NCI-H1694 (cell line): ENCODE measurements at regions not wholly inside any gene's neighbourhood (a gene's known extent, or its start where the extent isn't known, plus 50 kb on each side); places are given as distances from the start of the nearest gene placed in this dataset.

Experiments
- DNase-seq: peaks from one replicate; lab custom pipeline; 2025; lab: John Stamatoyannopoulos, UW

DNA sequence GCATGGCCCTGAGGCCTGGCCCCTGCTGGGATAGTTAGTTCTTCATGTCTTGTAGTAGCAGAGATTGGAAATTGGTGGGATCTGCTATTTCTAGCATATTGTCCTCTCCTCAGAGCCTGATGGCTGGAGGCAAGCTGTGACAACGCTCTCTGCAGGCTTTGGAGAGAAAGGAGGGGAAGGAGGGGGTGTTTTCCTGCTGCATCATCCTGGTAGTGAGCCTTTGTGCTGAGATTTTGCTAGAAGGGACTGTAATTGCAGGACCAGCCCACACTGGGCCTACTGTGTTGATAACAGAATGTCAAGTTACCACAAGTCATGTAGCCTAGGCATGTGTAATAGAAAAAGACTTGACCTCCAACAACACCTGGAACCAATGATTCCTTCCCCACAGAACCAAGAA lies 351.0 kb downstream of the SIPA1L2 start:
- DNase-seq: no peak

DNA sequence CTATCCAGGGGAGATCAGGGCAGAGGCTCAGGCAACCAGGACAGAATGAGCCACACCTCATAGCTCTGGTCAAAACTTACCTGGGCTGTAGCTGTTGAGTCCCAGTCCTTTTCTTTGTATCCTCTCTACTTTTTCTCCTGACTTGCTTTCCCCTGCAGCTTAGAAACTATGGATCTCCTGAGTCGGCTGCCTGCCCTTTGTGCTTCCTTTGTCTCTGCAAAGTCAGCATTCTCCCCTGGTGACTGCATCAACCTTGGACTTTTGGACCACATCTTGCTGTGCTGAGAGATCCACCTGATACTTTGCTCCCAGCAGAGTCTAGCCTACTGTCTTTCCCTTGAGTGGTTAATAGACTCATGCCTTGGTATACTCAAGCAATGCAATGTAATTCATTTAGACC lies 353.3 kb downstream of the SIPA1L2 start:
- DNase-seq: no peak

- DNase-seq: no peak
Measured at GRCh38 chr1:232274999-232275710, 354.8 kb downstream of the SIPA1L2 start.

DNA sequence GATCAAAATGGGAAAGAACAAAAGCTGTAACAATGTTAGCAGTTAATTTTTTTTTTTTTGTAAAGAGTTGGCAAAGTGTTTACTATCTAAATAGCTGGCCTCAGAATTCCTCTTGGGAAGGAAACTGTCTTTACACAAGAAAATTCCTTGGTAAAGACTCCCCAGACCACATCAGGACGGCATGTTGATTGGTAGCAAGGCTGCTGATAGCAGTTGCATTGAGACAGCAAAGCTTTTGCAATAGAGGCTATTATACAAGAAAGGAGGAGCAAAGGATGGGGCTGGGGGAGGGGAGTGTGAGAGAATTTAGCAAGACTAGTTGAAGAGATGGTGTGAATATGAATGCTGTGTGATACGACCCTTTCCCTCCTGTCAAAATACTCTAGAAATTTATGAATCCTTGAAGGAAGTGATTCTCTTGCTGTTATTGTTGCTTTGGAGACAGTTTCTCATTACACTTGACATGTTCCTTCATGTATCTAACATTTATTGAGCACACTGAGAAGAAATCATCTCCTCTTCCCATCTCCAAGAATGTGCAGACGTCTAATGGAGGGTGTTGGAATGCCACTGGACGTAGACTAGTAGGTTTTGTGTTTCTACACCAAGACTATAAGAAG lies 355.6 kb downstream of the SIPA1L2 start:
- DNase-seq: no peak

- no peak for DNase-seq
Measured at GRCh38 chr1:232273011-232273410, 356.9 kb downstream of the SIPA1L2 start.

- no peak for DNase-seq
Measured at GRCh38 chr1:232271991-232272589, 357.8 kb downstream of the SIPA1L2 start.

- no peak for DNase-seq
Measured at GRCh38 chr1:232271299-232271698, 358.6 kb downstream of the SIPA1L2 start.

- DNase-seq: no peak
Measured at GRCh38 chr1:232269988-232270387, 359.9 kb downstream of the SIPA1L2 start.

DNA sequence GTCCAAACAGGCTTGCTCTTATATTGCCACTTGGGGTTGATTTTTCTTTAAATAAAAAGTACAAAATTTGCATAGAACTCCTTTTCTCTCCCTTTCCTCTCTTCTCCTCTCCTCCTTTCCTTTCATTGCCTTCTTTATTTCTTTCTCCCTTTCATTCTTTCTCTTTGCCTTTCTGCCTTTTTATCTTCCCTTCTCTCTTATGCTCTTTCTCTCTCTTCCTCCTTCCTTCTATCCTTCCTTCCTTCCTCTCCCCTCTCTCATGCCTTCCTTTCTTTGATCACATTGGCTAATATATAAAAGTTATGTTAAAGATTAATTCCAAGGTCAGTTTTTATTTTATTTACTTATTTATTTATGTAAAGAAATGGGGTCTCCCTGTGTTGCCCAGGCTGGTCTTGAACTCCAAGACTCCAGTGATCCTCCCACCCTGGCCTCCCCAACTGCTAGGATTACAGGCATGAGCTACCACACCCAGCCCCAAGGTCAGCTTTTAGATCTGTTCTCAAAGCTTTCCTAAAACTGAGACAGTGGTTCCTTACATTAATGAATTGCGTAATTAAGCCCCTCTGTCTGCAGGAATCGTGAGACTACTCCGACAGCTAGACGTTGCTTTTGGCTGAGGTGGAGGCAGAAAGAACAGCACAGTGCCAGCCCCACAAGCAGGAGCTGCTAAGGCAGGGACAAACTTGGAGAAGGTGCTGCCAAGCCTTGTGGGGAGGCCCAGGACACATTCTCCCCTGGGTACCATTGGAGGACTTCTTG lies 361.9 kb downstream of the SIPA1L2 start:
- no peak for DNase-seq

- no peak for DNase-seq
Measured at GRCh38 chr1:232267092-232267836, 362.7 kb downstream of the SIPA1L2 start.

- no peak for DNase-seq
Measured at GRCh38 chr1:232263452-232263851, 366.5 kb downstream of the SIPA1L2 start.

GRCh38 chr1:232262991-232263390 lies 366.9 kb downstream of the SIPA1L2 start:
- no peak for DNase-seq

DNA sequence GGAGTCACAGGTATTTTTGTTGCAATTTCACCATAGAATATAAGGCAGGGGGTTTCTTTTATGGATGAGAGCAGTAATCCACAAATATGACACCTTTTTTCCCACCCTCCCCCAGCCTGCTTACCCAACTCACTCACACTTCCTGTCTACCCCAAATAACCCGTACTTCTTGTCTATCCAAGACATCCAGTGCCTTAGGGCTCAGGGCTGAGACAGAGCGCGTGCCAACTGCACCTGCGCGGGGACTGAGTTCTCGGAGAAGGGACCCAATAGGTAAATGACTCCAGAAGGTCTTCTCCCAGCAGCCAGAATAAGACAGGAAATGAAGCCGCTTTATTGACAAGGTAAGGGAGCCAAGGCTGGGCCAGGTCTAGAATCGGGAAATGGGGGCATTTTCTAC lies 369.1 kb downstream of the SIPA1L2 start:
- no peak for DNase-seq

DNA sequence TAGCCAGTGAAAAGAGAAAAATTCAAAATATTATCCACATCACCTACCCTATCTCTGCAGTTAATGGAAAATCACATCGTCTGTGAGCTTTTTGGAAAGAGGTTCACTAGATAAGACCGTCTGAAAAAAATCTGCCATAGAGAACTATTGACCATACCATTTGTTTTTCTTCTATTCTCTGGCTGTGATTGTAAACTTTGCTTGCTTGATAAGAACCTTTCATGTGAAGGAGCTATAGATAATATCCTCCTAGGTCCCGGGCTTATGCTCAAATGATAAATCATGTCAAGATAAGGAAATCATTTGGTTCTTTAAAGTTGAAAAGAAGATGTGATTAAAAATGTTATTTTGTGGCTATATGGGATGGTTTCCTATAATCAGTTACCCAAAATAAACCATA lies 369.9 kb downstream of the SIPA1L2 start:
- DNase-seq: no peak

DNA sequence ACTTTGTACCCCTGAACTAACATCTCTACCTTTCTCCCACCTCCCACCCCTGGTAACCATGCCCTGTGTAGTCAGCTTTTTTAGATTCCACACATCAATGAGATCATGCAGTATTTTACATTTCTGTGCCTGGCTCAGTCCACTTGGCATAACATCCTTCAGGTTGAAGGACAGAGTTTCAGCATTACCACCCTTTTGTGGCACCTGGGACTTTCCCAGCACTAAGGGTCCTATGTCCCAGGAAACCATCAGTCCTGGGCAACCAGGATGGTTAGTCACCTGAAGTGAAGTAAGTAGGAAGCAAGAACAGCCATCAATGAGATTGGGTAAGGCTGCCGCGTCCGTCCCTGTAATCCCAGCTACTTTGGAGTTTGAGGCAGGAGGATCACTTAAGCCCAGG lies 370.6 kb downstream of the SIPA1L2 start:
- no peak for DNase-seq

GRCh38 chr1:232252546-232253118 lies 377.3 kb downstream of the SIPA1L2 start:
- DNase-seq: no peak

DNA sequence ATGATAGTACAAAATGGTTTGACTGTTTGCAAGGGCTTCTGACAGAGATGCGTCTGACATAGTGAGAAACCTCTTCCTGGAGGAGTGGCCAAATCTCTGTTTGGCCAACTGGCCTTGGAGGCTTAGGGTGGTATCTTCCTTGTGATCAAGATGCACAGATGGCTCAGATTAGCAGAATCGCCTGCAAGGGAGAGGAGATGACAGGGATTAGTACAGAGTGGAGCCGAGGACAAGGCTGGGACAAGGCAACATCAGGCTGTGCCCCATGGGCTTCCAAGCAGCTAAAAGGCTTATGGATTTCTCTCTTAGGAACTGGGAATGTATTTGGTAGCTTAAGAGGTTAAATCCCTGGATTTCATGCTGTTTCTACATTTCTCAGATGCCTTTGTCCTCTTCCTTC lies 379.1 kb downstream of the SIPA1L2 start:
- no peak for DNase-seq

GRCh38 chr1:232249861-232250777 lies 379.8 kb downstream of the SIPA1L2 start:
- no peak for DNase-seq

GRCh38 chr1:232249339-232249738 lies 380.6 kb downstream of the SIPA1L2 start:
- DNase-seq: no peak

DNA sequence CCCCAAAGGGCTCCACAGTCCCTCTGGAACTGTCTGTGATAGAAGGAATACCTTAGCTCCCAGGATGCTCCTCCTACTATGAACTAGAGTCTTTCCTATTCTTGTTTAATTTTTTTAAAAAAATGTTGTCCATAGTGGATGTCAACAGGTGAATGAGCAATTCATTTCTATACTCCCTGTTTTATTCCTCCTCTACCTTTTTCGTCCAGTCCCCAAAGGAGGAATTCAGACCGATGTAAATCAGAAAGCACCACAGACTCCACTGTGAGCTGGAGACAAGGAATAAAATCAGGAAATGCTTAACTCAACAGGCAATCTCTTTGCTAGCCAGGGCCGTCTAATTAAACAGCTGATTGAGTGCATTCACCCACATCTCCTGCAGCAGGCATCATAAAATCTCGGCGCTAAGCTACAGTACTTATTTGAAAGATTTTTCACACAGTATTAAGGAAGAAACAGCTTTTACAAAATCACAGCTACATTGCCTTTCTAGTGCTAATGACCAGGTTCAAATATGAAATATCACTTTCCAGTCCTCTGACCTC lies 381.6 kb downstream of the SIPA1L2 start:
- DNase-seq: no peak
